OCI-LY7 (cell line): ENCODE measurements at regions not wholly inside any gene's neighbourhood (a gene's known extent, or its start where the extent isn't known, plus 50 kb on each side); places are given as distances from the start of the nearest gene placed in this dataset.

Experiments used
- CTCF ChIP-seq: fragments of 200-600 bp; sonication (generic); conservative IDR thresholded peaks from 2 replicates; pipeline ENCODE4 v1.5.1; 2014; ENCODE audit warnings: mild to moderate bottlenecking, antibody characterized with exemption, low read length, moderate library complexity, mixed read lengths
- EZH2phosphoT487 ChIP-seq: fragments of 200-600 bp; sonication (generic); IDR thresholded peaks from 2 replicates; pipeline ENCODE4 v1.6.1; 2018; ENCODE audit warnings: low read depth, borderline replicate concordance, mild to moderate bottlenecking, mixed run types, antibody characterized with exemption, low read length, moderate library complexity, mixed read lengths

GRCh38 chr12:88251798-88252197, 109.7 kb downstream of the TMTC3 start:
- TF ChIP-seq CTCF (no peak), EZH2phosphoT487 (no peak)
